ENCODE measurements at regions not wholly inside any gene's neighbourhood (a gene's known extent, or its start where the extent isn't known, plus 50 kb on each side); places are given as distances from the start of the nearest gene placed in this dataset.
"Not testable (repeated sequence)": the region's sequence is repeated elsewhere in the genome, so short reads cannot be mapped to it uniquely, and the experiment has no call there.

- no peak for ATAC-seq
Observed at GRCh38 chr1:232379063-232379434, 250.9 kb downstream of the SIPA1L2 start.

GRCh38 chr1:232378266-232379062, 251.5 kb downstream of the SIPA1L2 start:
- ATAC-seq = no peak

- ATAC-seq = no peak
Observed at GRCh38 chr1:232377494-232377770, 252.5 kb downstream of the SIPA1L2 start.

GRCh38 chr1:232376632-232377493, 253.1 kb downstream of the SIPA1L2 start:
- ATAC-seq = no peak

- no peak for ATAC-seq
Observed at GRCh38 chr1:232372841-232373440, 257.0 kb downstream of the SIPA1L2 start.

- no peak for ATAC-seq
Observed at GRCh38 chr1:232372431-232372830, 257.5 kb downstream of the SIPA1L2 start.

GRCh38 chr1:232369451-232370296, 260.3 kb downstream of the SIPA1L2 start:
- ATAC-seq = no peak

GRCh38 chr1:232368821-232369321, 261.1 kb downstream of the SIPA1L2 start:
- ATAC-seq = no peak

GRCh38 chr1:232367293-232367692, 262.6 kb downstream of the SIPA1L2 start:
- ATAC-seq = no peak

GRCh38 chr1:232364654-232365382, 265.1 kb downstream of the SIPA1L2 start:
- no peak for ATAC-seq

GRCh38 chr1:232363008-232363407, 266.9 kb downstream of the SIPA1L2 start:
- no peak for ATAC-seq

- no peak for ATAC-seq
Observed at GRCh38 chr1:232357416-232357815, 272.5 kb downstream of the SIPA1L2 start.

GRCh38 chr1:232355162-232356006, 274.5 kb downstream of the SIPA1L2 start:
- peak in 1 of 2 donors; percentile 17 for ATAC-seq

GRCh38 chr1:232353001-232353400, 276.9 kb downstream of the SIPA1L2 start:
- ATAC-seq = no peak

- ATAC-seq = no peak
Observed at GRCh38 chr1:232352366-232352765, 277.6 kb downstream of the SIPA1L2 start.

GRCh38 chr1:232351335-232351734, 278.6 kb downstream of the SIPA1L2 start:
- no peak for ATAC-seq

GRCh38 chr1:232346844-232347243, 283.1 kb downstream of the SIPA1L2 start:
- no peak for ATAC-seq

- ATAC-seq = no peak
Observed at GRCh38 chr1:232344791-232345399, 285.0 kb downstream of the SIPA1L2 start.

- not testable (repeated sequence) for ATAC-seq
Observed at GRCh38 chr1:232344186-232344585, 285.7 kb downstream of the SIPA1L2 start.

- no peak for ATAC-seq
Observed at GRCh38 chr1:232340446-232340845, 289.5 kb downstream of the SIPA1L2 start.

Data from activated CD4-positive, CD25-positive, alpha-beta regulatory T cell treated with anti-CD3 and anti-CD28 coated beads, Interleukin-2, amount 50 U/mL, for 24 hours (primary cell).